ENCODE measurements at regions not wholly inside any gene's neighbourhood (a gene's known extent, or its start where the extent isn't known, plus 50 kb on each side); places are given as distances from the start of the nearest gene placed in this dataset.

GRCh38 chr19:5216141-5216847, 124.3 kb downstream of the PTPRS start:
- no peak for DNase-seq

GRCh38 chr19:5215431-5215830, 125.2 kb downstream of the PTPRS start:
- DNase-seq, result no peak

GRCh38 chr19:5214902-5215301, 125.7 kb downstream of the PTPRS start:
- DNase-seq, result no peak

- DNase-seq, result no peak
These were observed 126.2 kb downstream of the PTPRS start for GRCh38 chr19:5214371-5214770.

- DNase-seq, result no peak
These were observed 126.9 kb downstream of the PTPRS start for GRCh38 chr19:5213667-5214066.

GRCh38 chr19:5212101-5212500, 128.5 kb downstream of the PTPRS start:
- DNase-seq, result peak in 1 of 3 donors; percentile 12

- no peak for DNase-seq
These were observed 129.3 kb downstream of the PTPRS start for GRCh38 chr19:5211217-5211822.

- no peak for DNase-seq
These were observed 130.1 kb downstream of the PTPRS start for GRCh38 chr19:5210556-5210955.

- no peak for DNase-seq
These were observed 132.8 kb downstream of the PTPRS start for GRCh38 chr19:5207806-5208205.

GRCh38 chr19:5206751-5207075, 133.9 kb downstream of the PTPRS start:
- DNase-seq, result no peak

GRCh38 chr19:5205937-5206750, 134.5 kb downstream of the PTPRS start:
- peak in 1 of 3 donors; percentile 12 for DNase-seq

- DNase-seq, result peak; percentile 31 to 79 (median 78)
These were observed 135.2 kb downstream of the PTPRS start for GRCh38 chr19:5205381-5205780.

GRCh38 chr19:5204212-5204611, 136.4 kb downstream of the PTPRS start:
- DNase-seq, result peak in 2 of 3 donors; percentile 17 to 22

Data from suppressor macrophage treated with lipopolysaccharide for 1 hour (primary cell).